GM12865 (cell line): ENCODE measurements at regions not wholly inside any gene's neighbourhood (a gene's known extent, or its start where the extent isn't known, plus 50 kb on each side); places are given as distances from the start of the nearest gene placed in this dataset.

Source experiments
- DNase-seq: peaks from one replicate; pipeline ENCODE4 v3.0.0; 2010; ENCODE audit warnings: low read depth
- H3K4me3 ChIP-seq: 2 replicates; pipeline ENCODE4 v1.5.1; 2011; ENCODE audit warnings: mild to moderate bottlenecking, low read depth, low read length, control low read depth
- CTCF ChIP-seq: IDR thresholded peaks from 2 replicates; pipeline ENCODE4 v1.5.1; 2011; ENCODE audit warnings: low read length, control low read depth, low read depth, inconsistent platforms; ENCODE audit not compliant: insufficient read depth; ENCODE audit errors: missing control alignments

GRCh38 chr5:18141222-18141621 lies 507.0 kb downstream of the TAF11L14 start:
- H3K4me3 ChIP-seq = no peak overlapping the region
- TF ChIP-seq CTCF = no peak
- DNase-seq = no peak

- DNase-seq = no peak
- no peak overlapping the region for H3K4me3 ChIP-seq
- no peak for TF ChIP-seq CTCF
Measured at GRCh38 chr5:18142831-18143230, 508.6 kb downstream of the TAF11L14 start.

- DNase-seq = no peak
- TF ChIP-seq CTCF = no peak
- H3K4me3 ChIP-seq = no peak overlapping the region
Measured at GRCh38 chr5:18152671-18153070, 518.4 kb downstream of the TAF11L14 start.

- no peak for DNase-seq
Measured at GRCh38 chr5:18158166-18158565, 523.9 kb downstream of the TAF11L14 start.

GRCh38 chr5:18159331-18159730 lies 525.1 kb downstream of the TAF11L14 start:
- no peak for DNase-seq
- TF ChIP-seq CTCF = no peak
- no peak overlapping the region for H3K4me3 ChIP-seq

More at GRCh38 chr5:18158166-18158565, 523.9 kb downstream of the TAF11L14 start:
- no peak overlapping the region for H3K4me3 ChIP-seq
- TF ChIP-seq CTCF = no peak

- DNase-seq = no peak
- no peak overlapping the region for H3K4me3 ChIP-seq
- no peak for TF ChIP-seq CTCF
Measured at GRCh38 chr5:18171684-18172083, 537.4 kb downstream of the TAF11L14 start.

GRCh38 chr5:18179579-18179978 lies 545.3 kb downstream of the TAF11L14 start:
- no peak overlapping the region for H3K4me3 ChIP-seq
- TF ChIP-seq CTCF = no peak
- DNase-seq = no peak
